SK-N-SH treated with all-trans-retinoic acid at 6 μM for 48 hours (cell line): ENCODE measurements at regions not wholly inside any gene's neighbourhood (a gene's known extent, or its start where the extent isn't known, plus 50 kb on each side); places are given as distances from the start of the nearest gene placed in this dataset.

Experiments
- ARNTL ChIP-seq: fragments of 450-650 bp; formaldehyde crosslinking; IDR thresholded peaks from 2 replicates; pipeline ENCODE4 v1.5.0; 2020; ENCODE audit warnings: low read depth, mild to moderate bottlenecking, moderate library complexity, borderline replicate concordance
- GLIS3 ChIP-seq: fragments of 250-450 bp; sonication (Bioruptor Pico); IDR thresholded peaks from 2 replicates; pipeline ENCODE4 v1.5.0; 2020; ENCODE audit warnings: mild to moderate bottlenecking, moderate library complexity
- PATZ1 ChIP-seq: fragments of 250-450 bp; sonication (Bioruptor Pico); IDR thresholded peaks from 2 replicates; pipeline ENCODE4 v1.8.0; 2020; ENCODE audit warnings: mild to moderate bottlenecking, moderate library complexity, borderline replicate concordance
- PPARA ChIP-seq: fragments of 250-450 bp; sonication (Bioruptor Pico); IDR thresholded peaks from 2 replicates; pipeline ENCODE4 v1.5.0; 2020; ENCODE audit warnings: mild to moderate bottlenecking, borderline replicate concordance
- RARB ChIP-seq: fragments of 250-450 bp; sonication (Bioruptor Pico); IDR thresholded peaks from 2 replicates; pipeline ENCODE4 v1.8.0; 2021; ENCODE audit warnings: mild to moderate bottlenecking, moderate library complexity
- SNAI2 ChIP-seq: fragments of 250-450 bp; sonication (Bioruptor Pico); IDR thresholded peaks from 2 replicates; pipeline ENCODE4 v1.5.0; 2020; ENCODE audit warnings: mild to moderate bottlenecking, moderate library complexity
- TOX ChIP-seq: fragments of 250-450 bp; sonication (Bioruptor Pico); IDR thresholded peaks from 2 replicates; pipeline ENCODE4 v1.8.0; 2021; ENCODE audit warnings: mild to moderate bottlenecking, moderate library complexity, borderline replicate concordance
- ZC3H10 ChIP-seq: fragments of 250-450 bp; sonication (Bioruptor Pico); IDR thresholded peaks from 2 replicates; pipeline ENCODE4 v1.5.1; 2021; ENCODE audit warnings: mild to moderate bottlenecking, moderate library complexity
- ZFP3 ChIP-seq: fragments of 250-450 bp; sonication (Bioruptor Pico); IDR thresholded peaks from 2 replicates; pipeline ENCODE4 v1.5.0; 2020; ENCODE audit warnings: mild to moderate bottlenecking, moderate library complexity
- ZNF565 ChIP-seq: fragments of 450-650 bp; formaldehyde crosslinking; conservative IDR thresholded peaks from 2 replicates; pipeline ENCODE4 v1.5.0; 2020; ENCODE audit warnings: low read depth, mild to moderate bottlenecking, moderate library complexity
- ZNF70 ChIP-seq: fragments of 450-650 bp; formaldehyde crosslinking; IDR thresholded peaks from 2 replicates; pipeline ENCODE4 v1.5.0; 2020; ENCODE audit warnings: mild to moderate bottlenecking, moderate library complexity

- TF ChIP-seq ZNF70 (CRISPR knock-in tag) (no peak), ZNF565 (CRISPR knock-in tag) (no peak), PPARA (CRISPR knock-in tag) (no peak), GLIS3 (no peak), PATZ1 (CRISPR knock-in tag) (no peak), ZFP3 (CRISPR knock-in tag) (no peak), SNAI2 (CRISPR knock-in tag) (no peak), ZC3H10 (CRISPR knock-in tag) (no peak), TOX (CRISPR knock-in tag) (no peak), ARNTL (CRISPR knock-in tag) (no peak), RARB (no peak)
These were observed 188.5 kb downstream of the LTN1 start for GRCh38 chr21:28804089-28804670.
